ENCODE measurements at regions not wholly inside any gene's neighbourhood (a gene's known extent, or its start where the extent isn't known, plus 50 kb on each side); places are given as distances from the start of the nearest gene placed in this dataset.
A peak's percentile ranks its signal among the peaks of the same experiment; 100 is the strongest.

- no peak overlapping the region for H3K4me3 Mint-ChIP-seq
- no peaks in the 10 kb centered on the region for H3K27me3 Mint-ChIP-seq
Measured at GRCh38 chr4:184922301-184922700, 96.0 kb upstream of the HELT start.

GRCh38 chr4:184924516-184924915, 93.8 kb upstream of the HELT start:
- H3K36me3 Mint-ChIP-seq: no peaks in the 10 kb centered on the region
- peaks cover 9 to 12% of the 10 kb centered on the region in 2 donors for H3K9me3 Mint-ChIP-seq
- H3K27ac Mint-ChIP-seq: no peak overlapping the region
- no peak overlapping the region for H3K4me3 Mint-ChIP-seq
- no peak for DNase-seq
- ATAC-seq (replicated peaks): no peak
- H3K27me3 Mint-ChIP-seq: no peaks in the 10 kb centered on the region
- H3K4me1 Mint-ChIP-seq: peaks cover 0 to 2% of the 10 kb centered on the region in 2 donors

More at GRCh38 chr4:184922301-184922700, 96.0 kb upstream of the HELT start:
- H3K4me1 Mint-ChIP-seq: peaks cover 0 to 2% of the 10 kb centered on the region in 2 donors
- H3K27ac Mint-ChIP-seq: no peak overlapping the region
- no peak for ATAC-seq (replicated peaks)
- no peak for DNase-seq
- H3K9me3 Mint-ChIP-seq: peaks cover 3 to 4% of the 10 kb centered on the region in 2 donors
- no peaks in the 10 kb centered on the region for H3K36me3 Mint-ChIP-seq

GRCh38 chr4:184929476-184929875, 88.8 kb upstream of the HELT start:
- Mint-ChIP-seq H3K9me3 (peaks cover 9 to 12% of the 10 kb centered on the region in 2 donors), H3K4me1 (peaks cover 0 to 2% of the 10 kb centered on the region in 2 donors), H3K27ac (no peak overlapping the region), H3K27me3 (peaks cover 0 to 2% of the 10 kb centered on the region in 2 donors), H3K36me3 (no peaks in the 10 kb centered on the region), H3K4me3 (no peak overlapping the region)
- no peak for ATAC-seq (replicated peaks)
- DNase-seq: no peak

- Mint-ChIP-seq H3K36me3 (no peaks in the 10 kb centered on the region), H3K9me3 (peaks cover 9 to 12% of the 10 kb centered on the region in 2 donors), H3K4me1 (no peaks in the 10 kb centered on the region), H3K27ac (no peak overlapping the region), H3K4me3 (no peak overlapping the region), H3K27me3 (peaks cover 0 to 8% of the 10 kb centered on the region in 2 donors)
- no peak for DNase-seq
- ATAC-seq (replicated peaks): no peak
Measured at GRCh38 chr4:184930026-184930425, 88.3 kb upstream of the HELT start.

GRCh38 chr4:184932343-184932742, 85.9 kb upstream of the HELT start:
- Mint-ChIP-seq H3K4me1 (no peaks in the 10 kb centered on the region), H3K9me3 (peaks cover 5 to 8% of the 10 kb centered on the region in 2 donors), H3K36me3 (no peaks in the 10 kb centered on the region), H3K27ac (peak overlapping the region; percentile 16), H3K4me3 (no peak overlapping the region), H3K27me3 (peaks cover 0 to 12% of the 10 kb centered on the region in 2 donors)
- DNase-seq (no peak), ATAC-seq (replicated peaks) (no peak)

GRCh38 chr4:184933311-184933710, 85.0 kb upstream of the HELT start:
- ATAC-seq (replicated peaks) (no peak), DNase-seq (no peak)
- H3K27me3 Mint-ChIP-seq: peaks cover 2 to 12% of the 10 kb centered on the region in 2 donors
- no peaks in the 10 kb centered on the region for H3K4me1 Mint-ChIP-seq
- no peak overlapping the region for H3K4me3 Mint-ChIP-seq
- H3K9me3 Mint-ChIP-seq: peaks cover 3 to 5% of the 10 kb centered on the region in 2 donors
- H3K36me3 Mint-ChIP-seq: no peaks in the 10 kb centered on the region
- H3K27ac Mint-ChIP-seq: no peak overlapping the region

GRCh38 chr4:184934184-184934583, 84.1 kb upstream of the HELT start:
- peaks cover 10 to 12% of the 10 kb centered on the region in 2 donors for H3K27me3 Mint-ChIP-seq

GRCh38 chr4:184934961-184935360, 83.3 kb upstream of the HELT start:
- Mint-ChIP-seq H3K27ac (no peak overlapping the region), H3K4me3 (no peak overlapping the region), H3K27me3 (peaks cover 11 to 12% of the 10 kb centered on the region in 2 donors), H3K9me3 (no peaks in the 10 kb centered on the region), H3K4me1 (no peaks in the 10 kb centered on the region), H3K36me3 (no peaks in the 10 kb centered on the region)
- no peak for DNase-seq
- no peak for ATAC-seq (replicated peaks)

More at GRCh38 chr4:184934184-184934583, 84.1 kb upstream of the HELT start:
- H3K36me3 Mint-ChIP-seq: no peaks in the 10 kb centered on the region
- no peaks in the 10 kb centered on the region for H3K9me3 Mint-ChIP-seq
- no peak overlapping the region for H3K27ac Mint-ChIP-seq
- DNase-seq: no peak
- H3K4me3 Mint-ChIP-seq: no peak overlapping the region
- ATAC-seq (replicated peaks): no peak
- H3K4me1 Mint-ChIP-seq: no peaks in the 10 kb centered on the region

- no peaks in the 10 kb centered on the region for H3K9me3 Mint-ChIP-seq
- no peaks in the 10 kb centered on the region for H3K4me1 Mint-ChIP-seq
- ATAC-seq (replicated peaks) (no peak), DNase-seq (no peak)
- peaks cover 11 to 12% of the 10 kb centered on the region in 2 donors for H3K27me3 Mint-ChIP-seq
- H3K27ac Mint-ChIP-seq: no peak overlapping the region
- no peak overlapping the region for H3K4me3 Mint-ChIP-seq
- H3K36me3 Mint-ChIP-seq: peaks cover 0 to 3% of the 10 kb centered on the region in 2 donors
Measured at GRCh38 chr4:184936071-184936470, 82.2 kb upstream of the HELT start.

GRCh38 chr4:184937030-184937710, 81.1 kb upstream of the HELT start:
- Mint-ChIP-seq H3K36me3 (peaks cover 0 to 3% of the 10 kb centered on the region in 2 donors), H3K27me3 (peaks cover 11 to 12% of the 10 kb centered on the region in 2 donors), H3K9me3 (no peaks in the 10 kb centered on the region), H3K4me1 (no peaks in the 10 kb centered on the region), H3K4me3 (no peak overlapping the region), H3K27ac (no peak overlapping the region)
- DNase-seq (no peak), ATAC-seq (replicated peaks) (no peak)

GRCh38 chr4:184937745-184938144, 80.5 kb upstream of the HELT start:
- DNase-seq (no peak), ATAC-seq (replicated peaks) (no peak)
- no peaks in the 10 kb centered on the region for H3K9me3 Mint-ChIP-seq
- peaks cover 0 to 3% of the 10 kb centered on the region in 2 donors for H3K36me3 Mint-ChIP-seq
- H3K27me3 Mint-ChIP-seq: peaks cover 12% of the 10 kb centered on the region in 2 donors
- no peak overlapping the region for H3K4me3 Mint-ChIP-seq
- no peak overlapping the region for H3K27ac Mint-ChIP-seq
- H3K4me1 Mint-ChIP-seq: no peaks in the 10 kb centered on the region

- peaks cover 0 to 3% of the 10 kb centered on the region in 2 donors for H3K36me3 Mint-ChIP-seq
- no peak for ATAC-seq (replicated peaks)
Measured at GRCh38 chr4:184938871-184939270, 79.4 kb upstream of the HELT start.

GRCh38 chr4:184939978-184940377, 78.3 kb upstream of the HELT start:
- H3K36me3 Mint-ChIP-seq: peaks cover 0 to 3% of the 10 kb centered on the region in 2 donors
- no peaks in the 10 kb centered on the region for H3K9me3 Mint-ChIP-seq
- H3K27ac Mint-ChIP-seq: no peak overlapping the region
- DNase-seq (no peak), ATAC-seq (replicated peaks) (no peak)
- H3K4me3 Mint-ChIP-seq: no peak overlapping the region
- peaks cover 5 to 15% of the 10 kb centered on the region in 2 donors for H3K27me3 Mint-ChIP-seq
- H3K4me1 Mint-ChIP-seq: no peaks in the 10 kb centered on the region

More at GRCh38 chr4:184938871-184939270, 79.4 kb upstream of the HELT start:
- Mint-ChIP-seq H3K9me3 (no peaks in the 10 kb centered on the region), H3K4me3 (no peak overlapping the region), H3K4me1 (no peaks in the 10 kb centered on the region), H3K27me3 (peaks cover 12 to 15% of the 10 kb centered on the region in 2 donors), H3K27ac (no peak overlapping the region)
- DNase-seq: no peak

- Mint-ChIP-seq H3K9me3 (no peaks in the 10 kb centered on the region), H3K4me3 (no peak overlapping the region), H3K36me3 (peaks cover 0 to 3% of the 10 kb centered on the region in 2 donors), H3K27ac (no peak overlapping the region), H3K4me1 (no peaks in the 10 kb centered on the region), H3K27me3 (peaks cover 0 to 15% of the 10 kb centered on the region in 2 donors)
- ATAC-seq (replicated peaks): no peak
- no peak for DNase-seq
Measured at GRCh38 chr4:184940500-184940899, 77.8 kb upstream of the HELT start.

- ATAC-seq (replicated peaks) (no peak), DNase-seq (no peak)
- peaks cover 0 to 3% of the 10 kb centered on the region in 2 donors for H3K36me3 Mint-ChIP-seq
- no peak overlapping the region for H3K27ac Mint-ChIP-seq
- no peaks in the 10 kb centered on the region for H3K9me3 Mint-ChIP-seq
- H3K27me3 Mint-ChIP-seq: peaks cover 0 to 19% of the 10 kb centered on the region in 2 donors
- H3K4me1 Mint-ChIP-seq: no peaks in the 10 kb centered on the region
- no peak overlapping the region for H3K4me3 Mint-ChIP-seq
Measured at GRCh38 chr4:184941671-184942418, 76.4 kb upstream of the HELT start.

Measured in stimulated activated naive B cell treated with anti-CD40 and anti-IgM and Interleukin-4, amounts not matched to agents 10 μg/mL and 1 μg/mL and 100 μg/mL, for 72 hours (primary cell).